Endodermal cell (in vitro differentiated cells): ENCODE measurements at regions not wholly inside any gene's neighbourhood (a gene's known extent, or its start where the extent isn't known, plus 50 kb on each side); places are given as distances from the start of the nearest gene placed in this dataset.

Experiments used
- DNase-seq: peaks from one replicate; pipeline ENCODE4 v3.0.0-alpha.2; 2017
- H3K27ac ChIP-seq: 2 replicates; pipeline ENCODE4 v1.5.1; 2013; ENCODE audit warnings: mild to moderate bottlenecking, low read depth, low read length, moderate library complexity
- H3K27me3 ChIP-seq: 2 replicates; pipeline ENCODE4 v1.6.1; 2013; ENCODE audit warnings: mild to moderate bottlenecking, low read length, moderate library complexity; ENCODE audit not compliant: insufficient read depth, control insufficient read depth, poor library complexity, severe bottlenecking
- H3K36me3 ChIP-seq: 2 replicates; pipeline ENCODE4 v1.7.0; 2013; ENCODE audit warnings: mild to moderate bottlenecking, low read length, moderate library complexity; ENCODE audit not compliant: control insufficient read depth, insufficient read depth
- H3K4me1 ChIP-seq: one replicate; pipeline ENCODE4 v1.7.0; 2013; ENCODE audit warnings: low read length; ENCODE audit not compliant: control insufficient read depth, insufficient read depth
- H3K4me3 ChIP-seq: 2 replicates; pipeline ENCODE4 v1.5.1; 2013; ENCODE audit warnings: mild to moderate bottlenecking, low read length, moderate library complexity
- H3K9ac ChIP-seq: 2 replicates; pipeline ENCODE4 v1.6.1; 2013; ENCODE audit warnings: mild to moderate bottlenecking, low read length, moderate library complexity; ENCODE audit not compliant: poor library complexity, severe bottlenecking; ENCODE audit errors: extremely low read depth
- H3K9me3 ChIP-seq: 2 replicates; pipeline ENCODE4 v1.6.1; 2013; ENCODE audit warnings: mild to moderate bottlenecking, low read length, moderate library complexity; ENCODE audit not compliant: control insufficient read depth
- H3K27ac Mint-ChIP-seq: 2 replicates; pipeline ENCODE4 v1.8.0; 2020; ENCODE audit warnings: mixed read lengths
- H3K27me3 Mint-ChIP-seq: 2 replicates; pipeline ENCODE4 v1.8.0; 2021; ENCODE audit warnings: mild to moderate bottlenecking, mixed read lengths; ENCODE audit not compliant: insufficient read depth
- H3K36me3 Mint-ChIP-seq: 2 replicates; pipeline ENCODE4 v1.8.0; 2020; ENCODE audit warnings: low read depth, mixed read lengths
- H3K4me1 Mint-ChIP-seq: 2 replicates; pipeline ENCODE4 v1.8.0; 2020; ENCODE audit warnings: mixed read lengths
- H3K4me3 Mint-ChIP-seq: 2 replicates; pipeline ENCODE4 v1.8.0; 2020; ENCODE audit warnings: mild to moderate bottlenecking, moderate library complexity, mixed read lengths
- H3K9me3 Mint-ChIP-seq: 2 replicates; pipeline ENCODE4 v1.8.0; 2020; ENCODE audit warnings: mild to moderate bottlenecking, mixed read lengths
- WGBS, 2 experiments: methylation state at CpG; one replicate each; pipeline versions ENCODE4 v1.1.5 to v1.1.7; 2013; ENCODE audit warnings: missing lambda C conversion rate in 2 of 2, mixed read lengths in 1 of 2; ENCODE audit not compliant: insufficient coverage in 1 of 2, insufficient read length in 1 of 2; 5-methylcytosine and 5-hydroxymethylcytosine counted together
- TF ChIP-seq, protein P1 (sequence below): fragments of 200-600 bp; sonication (generic); conservative IDR thresholded peaks from 2 replicates; pipeline ENCODE4 v1.5.0; 2021; ENCODE audit warnings: antibody characterized with exemption, mild to moderate bottlenecking

DNA sequence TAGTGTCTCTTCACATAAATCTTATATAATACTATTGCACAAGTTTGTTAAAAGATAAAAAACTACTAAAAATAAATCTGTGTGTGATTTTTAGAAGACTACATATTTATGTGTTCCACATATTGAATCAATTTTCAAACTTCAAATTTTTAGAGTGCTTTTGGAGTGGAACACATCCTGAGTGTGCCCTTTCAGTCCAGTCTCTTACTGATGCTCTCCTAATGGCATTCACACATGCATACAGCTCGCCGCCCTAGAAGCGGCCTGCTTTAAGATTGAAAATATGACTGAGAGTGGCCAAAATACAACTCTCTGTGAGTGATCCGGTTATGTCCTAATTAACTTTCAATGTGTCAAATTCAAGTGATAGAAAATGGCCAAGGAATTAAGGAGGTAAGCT lies 628.8 kb downstream of the ANKRD50 start:
- Mint-ChIP-seq H3K27ac (no peak overlapping the region), H3K36me3 (no peaks in the 10 kb centered on the region), H3K27me3 (no peaks in the 10 kb centered on the region), H3K4me1 (peaks cover 18% of the 10 kb centered on the region), H3K9me3 (peaks cover 4% of the 10 kb centered on the region), H3K4me3 (no peak overlapping the region)
- Histone ChIP-seq H3K36me3 (no peaks in the 10 kb centered on the region), H3K9ac (no peak overlapping the region), H3K9me3 (peaks cover 17% of the 10 kb centered on the region), H3K27ac (no peak overlapping the region), H3K4me3 (no peak overlapping the region), H3K4me1 (peaks cover 7% of the 10 kb centered on the region), H3K27me3 (no peaks in the 10 kb centered on the region)
- TF ChIP-seq, protein P1, sequence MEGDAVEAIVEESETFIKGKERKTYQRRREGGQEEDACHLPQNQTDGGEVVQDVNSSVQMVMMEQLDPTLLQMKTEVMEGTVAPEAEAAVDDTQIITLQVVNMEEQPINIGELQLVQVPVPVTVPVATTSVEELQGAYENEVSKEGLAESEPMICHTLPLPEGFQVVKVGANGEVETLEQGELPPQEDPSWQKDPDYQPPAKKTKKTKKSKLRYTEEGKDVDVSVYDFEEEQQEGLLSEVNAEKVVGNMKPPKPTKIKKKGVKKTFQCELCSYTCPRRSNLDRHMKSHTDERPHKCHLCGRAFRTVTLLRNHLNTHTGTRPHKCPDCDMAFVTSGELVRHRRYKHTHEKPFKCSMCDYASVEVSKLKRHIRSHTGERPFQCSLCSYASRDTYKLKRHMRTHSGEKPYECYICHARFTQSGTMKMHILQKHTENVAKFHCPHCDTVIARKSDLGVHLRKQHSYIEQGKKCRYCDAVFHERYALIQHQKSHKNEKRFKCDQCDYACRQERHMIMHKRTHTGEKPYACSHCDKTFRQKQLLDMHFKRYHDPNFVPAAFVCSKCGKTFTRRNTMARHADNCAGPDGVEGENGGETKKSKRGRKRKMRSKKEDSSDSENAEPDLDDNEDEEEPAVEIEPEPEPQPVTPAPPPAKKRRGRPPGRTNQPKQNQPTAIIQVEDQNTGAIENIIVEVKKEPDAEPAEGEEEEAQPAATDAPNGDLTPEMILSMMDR = no peak
- DNase-seq = no peak
- 48 to 100% methylated on average over 2 to 4 of the region's 4 CpGs for WGBS, 2 experiments

GRCh38 chr4:124085561-124086180 lies 626.9 kb downstream of the ANKRD50 start:
- Mint-ChIP-seq H3K4me1 (peaks cover 20% of the 10 kb centered on the region), H3K9me3 (peaks cover 2% of the 10 kb centered on the region), H3K27ac (no peak overlapping the region), H3K27me3 (no peaks in the 10 kb centered on the region), H3K4me3 (no peak overlapping the region), H3K36me3 (no peaks in the 10 kb centered on the region)
- no peaks in the 10 kb centered on the region for H3K36me3 ChIP-seq
- no peak for DNase-seq
- 83 to 94% methylated on average over 2 to 3 of the region's 3 CpGs for WGBS, 2 experiments
- peaks cover 7% of the 10 kb centered on the region for H3K4me1 ChIP-seq
- H3K9ac ChIP-seq = no peak overlapping the region
- H3K27ac ChIP-seq = no peak overlapping the region
- H3K4me3 ChIP-seq = no peak overlapping the region
- no peaks in the 10 kb centered on the region for H3K27me3 ChIP-seq
- H3K9me3 ChIP-seq = peaks cover 9% of the 10 kb centered on the region
- TF ChIP-seq, protein P1 = no peak

- H3K36me3 ChIP-seq = no peaks in the 10 kb centered on the region
- no peak overlapping the region for H3K27ac ChIP-seq
- Mint-ChIP-seq H3K4me3 (no peak overlapping the region), H3K36me3 (no peaks in the 10 kb centered on the region), H3K27me3 (no peaks in the 10 kb centered on the region), H3K4me1 (peaks cover 23% of the 10 kb centered on the region), H3K27ac (no peak overlapping the region), H3K9me3 (no peaks in the 10 kb centered on the region)
- peaks cover 7% of the 10 kb centered on the region for H3K4me1 ChIP-seq
- TF ChIP-seq, protein P1 = no peak
- H3K9me3 ChIP-seq = no peaks in the 10 kb centered on the region
- 89 to 92% methylated on average over 6 to 8 of the region's 8 CpGs for WGBS, 2 experiments
- no peak for DNase-seq
- H3K9ac ChIP-seq = no peak overlapping the region
- H3K27me3 ChIP-seq = no peaks in the 10 kb centered on the region
- no peak overlapping the region for H3K4me3 ChIP-seq
Observed at GRCh38 chr4:124090021-124090420, 622.5 kb downstream of the ANKRD50 start.
